Neural crest cell (in vitro differentiated cells): ENCODE measurements at regions not wholly inside any gene's neighbourhood (a gene's known extent, or its start where the extent isn't known, plus 50 kb on each side); places are given as distances from the start of the nearest gene placed in this dataset.

Source experiments
- DNase-seq: peaks from one replicate; pipeline ENCODE4 v3.0.0; 2021; ENCODE audit warnings: low read depth, mixed read lengths, low spot score
- H3K27ac Mint-ChIP-seq: one replicate; pipeline ENCODE4 v1.8.0; 2021; ENCODE audit warnings: mild to moderate bottlenecking, mixed read lengths; ENCODE audit not compliant: unreplicated experiment
- H3K27me3 Mint-ChIP-seq: 2 replicates; pipeline ENCODE4 v1.8.0; 2021; ENCODE audit warnings: low read depth, mild to moderate bottlenecking, mixed read lengths
- H3K36me3 Mint-ChIP-seq: 2 replicates; pipeline ENCODE4 v1.8.0; 2021; ENCODE audit warnings: low read depth, mild to moderate bottlenecking, mixed read lengths
- H3K4me1 Mint-ChIP-seq: 2 replicates; pipeline ENCODE4 v1.8.0; 2021; ENCODE audit warnings: mixed read lengths
- H3K4me3 Mint-ChIP-seq: one replicate; pipeline ENCODE4 v1.8.0; 2021; ENCODE audit warnings: mild to moderate bottlenecking, mixed read lengths
- H3K9me3 Mint-ChIP-seq: 2 replicates; pipeline ENCODE4 v1.8.0; 2021; ENCODE audit warnings: mixed read lengths
- CTCF ChIP-seq: fragments of 200-600 bp; sonication (generic); conservative IDR thresholded peaks from 2 replicates; pipeline ENCODE4 v1.5.0; 2021; ENCODE audit warnings: antibody characterized with exemption, mild to moderate bottlenecking

GRCh38 chr11:69880041-69880825 lies 61.0 kb upstream of the FGF3 start:
- DNase-seq: no peak

GRCh38 chr11:69880826-69881445 lies 61.7 kb upstream of the FGF3 start:
- no peak overlapping the region for H3K27ac Mint-ChIP-seq
- H3K36me3 Mint-ChIP-seq: no peaks in the 10 kb centered on the region
- TF ChIP-seq CTCF: no peak
- no peaks in the 10 kb centered on the region for H3K9me3 Mint-ChIP-seq
- peaks cover 11% of the 10 kb centered on the region for H3K27me3 Mint-ChIP-seq
- H3K4me3 Mint-ChIP-seq: no peak overlapping the region
- H3K4me1 Mint-ChIP-seq: no peaks in the 10 kb centered on the region
- DNase-seq: no peak

More at GRCh38 chr11:69880041-69880825, 61.0 kb upstream of the FGF3 start:
- TF ChIP-seq CTCF: no peak
- no peaks in the 10 kb centered on the region for H3K4me1 Mint-ChIP-seq
- peaks cover 11% of the 10 kb centered on the region for H3K27me3 Mint-ChIP-seq
- H3K9me3 Mint-ChIP-seq: no peaks in the 10 kb centered on the region
- no peaks in the 10 kb centered on the region for H3K36me3 Mint-ChIP-seq
- no peak overlapping the region for H3K27ac Mint-ChIP-seq
- no peak overlapping the region for H3K4me3 Mint-ChIP-seq

GRCh38 chr11:69881467-69882269 lies 62.5 kb upstream of the FGF3 start:
- peak; percentile 45 for DNase-seq
- TF ChIP-seq CTCF: peak; percentile 37
- Mint-ChIP-seq H3K27me3 (peaks cover 9% of the 10 kb centered on the region), H3K36me3 (no peaks in the 10 kb centered on the region), H3K9me3 (no peaks in the 10 kb centered on the region), H3K4me3 (no peak overlapping the region), H3K27ac (no peak overlapping the region), H3K4me1 (no peaks in the 10 kb centered on the region)

- H3K27ac Mint-ChIP-seq: no peak overlapping the region
- TF ChIP-seq CTCF: no peak
- no peaks in the 10 kb centered on the region for H3K36me3 Mint-ChIP-seq
- H3K9me3 Mint-ChIP-seq: no peaks in the 10 kb centered on the region
- peaks cover 9% of the 10 kb centered on the region for H3K27me3 Mint-ChIP-seq
- no peak for DNase-seq
- no peaks in the 10 kb centered on the region for H3K4me1 Mint-ChIP-seq
- H3K4me3 Mint-ChIP-seq: no peak overlapping the region
Observed at GRCh38 chr11:69882270-69882608, 63.0 kb upstream of the FGF3 start.

- H3K36me3 Mint-ChIP-seq: no peaks in the 10 kb centered on the region
- DNase-seq: no peak
- H3K4me1 Mint-ChIP-seq: no peaks in the 10 kb centered on the region
- H3K27me3 Mint-ChIP-seq: peaks cover 9% of the 10 kb centered on the region
- no peak overlapping the region for H3K4me3 Mint-ChIP-seq
- no peak for TF ChIP-seq CTCF
- H3K9me3 Mint-ChIP-seq: no peaks in the 10 kb centered on the region
- H3K27ac Mint-ChIP-seq: no peak overlapping the region
Observed at GRCh38 chr11:69883292-69884255, 64.4 kb upstream of the FGF3 start.
